ENCODE measurements at regions not wholly inside any gene's neighbourhood (a gene's known extent, or its start where the extent isn't known, plus 50 kb on each side); places are given as distances from the start of the nearest gene placed in this dataset.

DNA sequence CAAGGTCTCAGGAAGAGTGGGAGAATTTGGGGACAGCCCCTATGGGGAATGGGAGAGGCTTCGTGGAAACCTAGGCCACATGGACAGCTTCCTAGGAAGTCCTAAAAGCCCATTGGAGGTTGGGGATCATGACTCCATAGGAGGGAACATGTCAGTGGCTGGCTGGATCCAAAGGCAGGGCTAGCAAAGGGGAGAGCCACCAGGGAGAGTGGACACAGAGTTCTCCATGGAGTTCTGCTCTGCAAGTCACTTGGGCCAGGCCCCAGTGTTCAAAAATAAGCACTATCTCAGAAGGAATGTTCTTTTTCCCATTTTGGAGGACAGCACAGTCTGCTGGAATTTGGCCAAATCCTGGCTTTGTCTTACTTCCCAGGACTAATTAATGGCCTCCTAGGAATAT lies 140.6 kb upstream of the RAD23B start:
- H3K36me3 ChIP-seq, result no peaks in the 10 kb centered on the region
- H3K4me3 ChIP-seq (replicated peaks in 1 of 3), result no peak overlapping the region
- intact Hi-C loops (cut with DNase I), result no loop called here
- no peaks in the 10 kb centered on the region for H3K27me3 ChIP-seq
- 71 to 79% methylated on average over 1 of the region's 1 CpG for WGBS, 2 donors
- H3K9me3 ChIP-seq, result no peaks in the 10 kb centered on the region
- no peak overlapping the region for H3K27ac ChIP-seq
- H3K4me1 ChIP-seq, result peaks cover 0 to 6% of the 10 kb centered on the region in 2 donors
- DNase-seq, result no peak
- TF ChIP-seq POLR2A (IDR thresholded peaks at IDR 0.05), result no peak
- TF ChIP-seq, protein P1, sequence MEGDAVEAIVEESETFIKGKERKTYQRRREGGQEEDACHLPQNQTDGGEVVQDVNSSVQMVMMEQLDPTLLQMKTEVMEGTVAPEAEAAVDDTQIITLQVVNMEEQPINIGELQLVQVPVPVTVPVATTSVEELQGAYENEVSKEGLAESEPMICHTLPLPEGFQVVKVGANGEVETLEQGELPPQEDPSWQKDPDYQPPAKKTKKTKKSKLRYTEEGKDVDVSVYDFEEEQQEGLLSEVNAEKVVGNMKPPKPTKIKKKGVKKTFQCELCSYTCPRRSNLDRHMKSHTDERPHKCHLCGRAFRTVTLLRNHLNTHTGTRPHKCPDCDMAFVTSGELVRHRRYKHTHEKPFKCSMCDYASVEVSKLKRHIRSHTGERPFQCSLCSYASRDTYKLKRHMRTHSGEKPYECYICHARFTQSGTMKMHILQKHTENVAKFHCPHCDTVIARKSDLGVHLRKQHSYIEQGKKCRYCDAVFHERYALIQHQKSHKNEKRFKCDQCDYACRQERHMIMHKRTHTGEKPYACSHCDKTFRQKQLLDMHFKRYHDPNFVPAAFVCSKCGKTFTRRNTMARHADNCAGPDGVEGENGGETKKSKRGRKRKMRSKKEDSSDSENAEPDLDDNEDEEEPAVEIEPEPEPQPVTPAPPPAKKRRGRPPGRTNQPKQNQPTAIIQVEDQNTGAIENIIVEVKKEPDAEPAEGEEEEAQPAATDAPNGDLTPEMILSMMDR (IDR thresholded peaks at IDR 0.05), result no peak

DNA sequence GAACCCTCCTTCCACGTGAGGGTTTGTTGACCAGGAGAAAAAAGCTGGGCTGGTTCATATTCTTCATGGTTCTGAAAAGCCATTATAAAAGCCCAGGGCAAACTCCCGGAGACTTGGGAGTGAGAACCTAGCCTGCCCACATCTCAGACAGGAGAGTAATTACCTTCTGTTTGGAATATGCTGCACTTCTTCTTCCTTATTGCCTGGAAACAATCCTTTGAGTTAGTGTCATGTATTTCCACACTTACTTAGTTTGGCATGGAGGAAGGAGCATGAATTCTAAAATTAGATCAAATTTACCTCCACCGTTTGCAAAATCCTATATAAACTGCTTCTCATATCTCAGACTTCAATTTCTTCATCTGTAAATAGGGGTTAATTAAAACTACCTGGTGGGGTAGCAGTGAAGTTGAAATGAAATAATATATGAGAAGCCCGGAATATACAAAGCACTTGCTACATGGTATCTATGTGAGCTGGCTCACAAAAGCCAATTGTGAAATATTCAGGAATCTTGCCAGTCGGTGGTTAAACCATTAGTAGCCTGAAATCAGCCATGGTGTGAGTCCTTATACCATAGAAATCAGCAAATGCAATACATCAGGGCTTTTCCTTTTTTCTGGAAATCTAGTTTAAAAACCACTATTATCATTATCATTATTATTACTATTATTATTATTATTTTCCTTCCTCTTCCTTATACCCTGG lies 140.0 kb upstream of the RAD23B start:
- H3K27ac ChIP-seq, result no peak overlapping the region
- H3K36me3 ChIP-seq, result no peaks in the 10 kb centered on the region
- no peak for DNase-seq
- no peak overlapping the region for H3K4me3 ChIP-seq (replicated peaks in 1 of 3)
- peaks cover 0 to 6% of the 10 kb centered on the region in 2 donors for H3K4me1 ChIP-seq
- 82 to 88% methylated on average over 5 of the region's 5 CpGs for WGBS, 2 donors
- no peaks in the 10 kb centered on the region for H3K9me3 ChIP-seq
- no peaks in the 10 kb centered on the region for H3K27me3 ChIP-seq
- no peak for TF ChIP-seq POLR2A (IDR thresholded peaks at IDR 0.05)
- TF ChIP-seq, protein P1 (IDR thresholded peaks at IDR 0.05), result no peak
- intact Hi-C loops (cut with DNase I), result no loop called here

DNA sequence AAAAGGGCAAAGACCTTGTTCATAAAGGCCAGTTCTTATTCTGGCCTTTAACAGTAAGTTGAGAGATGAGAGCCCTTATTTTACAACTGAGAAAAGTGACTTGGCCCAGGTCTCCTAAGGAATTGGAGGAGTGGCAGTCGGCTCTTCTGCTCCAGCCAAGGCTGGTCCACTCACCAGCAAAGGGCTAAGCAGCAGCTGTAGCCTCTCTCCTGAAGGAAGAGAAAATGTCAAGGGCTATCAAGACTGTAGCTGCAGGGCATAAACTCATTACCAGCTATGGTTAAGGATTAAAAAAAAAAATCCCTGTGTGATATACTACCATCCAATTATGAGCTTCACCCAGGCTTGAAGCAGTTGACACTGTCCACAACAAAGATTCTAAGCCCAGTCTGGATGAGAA lies 138.6 kb upstream of the RAD23B start:
- Histone ChIP-seq H3K27ac (no peak overlapping the region), H3K4me3 (replicated peaks in 1 of 3) (no peak overlapping the region), H3K4me1 (peaks cover 0 to 6% of the 10 kb centered on the region in 2 donors), H3K36me3 (no peaks in the 10 kb centered on the region), H3K9me3 (no peaks in the 10 kb centered on the region), H3K27me3 (no peaks in the 10 kb centered on the region)
- no peak for DNase-seq
- TF ChIP-seq POLR2A (IDR thresholded peaks at IDR 0.05), result no peak
- TF ChIP-seq, protein P1 (IDR thresholded peaks at IDR 0.05), result no peak
- intact Hi-C loops (cut with DNase I), result no loop called here
- 22 to 38% methylated on average over 1 of the region's 1 CpG for WGBS, 2 donors

DNA sequence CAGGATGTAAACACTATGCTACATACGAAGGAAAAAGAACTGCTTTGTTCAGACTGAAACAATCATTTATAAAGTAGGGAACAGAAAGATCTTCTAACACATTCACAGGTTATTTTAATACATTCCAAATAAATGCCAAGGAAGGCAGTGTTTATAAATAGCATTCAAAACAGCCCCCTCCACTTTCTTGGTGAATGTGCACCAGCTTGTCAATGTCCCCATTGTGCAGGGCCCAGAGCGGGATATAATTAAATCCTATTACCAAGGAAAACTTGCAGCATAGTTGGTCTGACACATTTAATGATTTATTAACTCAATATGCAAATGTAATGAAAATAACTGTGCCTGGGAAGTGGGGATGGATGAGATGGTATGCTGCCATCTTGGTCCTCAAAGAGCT lies 135.9 kb upstream of the RAD23B start:
- intact Hi-C loops (cut with DNase I), result no loop called here
- no peak for TF ChIP-seq POLR2A (IDR thresholded peaks at IDR 0.05)
- TF ChIP-seq, protein P1 (IDR thresholded peaks at IDR 0.05), result no peak
- Histone ChIP-seq H3K9me3 (no peaks in the 10 kb centered on the region), H3K27ac (no peak overlapping the region), H3K4me1 (peaks cover 0 to 6% of the 10 kb centered on the region in 2 donors), H3K4me3 (replicated peaks in 1 of 3) (no peak overlapping the region), H3K36me3 (no peaks in the 10 kb centered on the region), H3K27me3 (no peaks in the 10 kb centered on the region)
- no peak for DNase-seq
- 87 to 96% methylated on average over 2 of the region's 2 CpGs for WGBS, 2 donors

DNA sequence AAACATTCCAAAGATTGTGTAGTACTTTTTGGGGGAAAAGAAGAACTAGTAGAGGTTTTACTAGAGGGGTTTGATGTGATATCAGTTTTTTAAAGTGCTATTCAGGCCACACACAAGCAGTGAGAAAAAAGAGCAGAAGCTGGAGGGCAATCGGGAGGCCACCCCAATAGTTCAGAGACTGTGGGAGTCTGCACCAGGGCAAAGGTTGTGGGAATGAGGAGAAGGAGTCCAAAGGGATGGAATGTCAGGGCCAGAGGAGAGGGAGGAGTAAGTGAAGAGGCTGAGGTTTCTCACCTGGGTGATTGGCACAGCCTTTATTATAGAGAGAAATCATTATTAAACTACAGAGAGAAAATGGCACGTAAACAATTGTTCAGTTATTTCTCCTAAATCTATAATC lies 134.9 kb upstream of the RAD23B start:
- H3K36me3 ChIP-seq, result no peaks in the 10 kb centered on the region
- H3K4me1 ChIP-seq, result peaks cover 0 to 6% of the 10 kb centered on the region in 2 donors
- H3K9me3 ChIP-seq, result no peaks in the 10 kb centered on the region
- H3K27ac ChIP-seq, result no peak overlapping the region
- 88 to 90% methylated on average over 2 of the region's 2 CpGs for WGBS, 2 donors
- no peak for TF ChIP-seq POLR2A (IDR thresholded peaks at IDR 0.05)
- TF ChIP-seq, protein P1 (IDR thresholded peaks at IDR 0.05), result no peak
- H3K4me3 ChIP-seq (replicated peaks in 1 of 3), result no peak overlapping the region
- H3K27me3 ChIP-seq, result no peaks in the 10 kb centered on the region
- intact Hi-C loops (cut with DNase I), result no loop called here
- no peak for DNase-seq

Data from thyroid gland (tissue), 4 donors.